ENCODE measurements at regions not wholly inside any gene's neighbourhood (a gene's known extent, or its start where the extent isn't known, plus 50 kb on each side); places are given as distances from the start of the nearest gene placed in this dataset.

GRCh38 chr14:23814527-23815256 lies 138.9 kb upstream of the DHRS4 start:
- no peaks in the 10 kb centered on the region for H4K20me1 ChIP-seq (ENCODE audit: control insufficient read depth, insufficient read depth, insufficient read length)
- H2BK5ac ChIP-seq (ENCODE audit: insufficient read length, low read length) = no peak overlapping the region
- WGBS (ENCODE audit: extremely low coverage, insufficient read length, low lambda C conversion rate) = no CpG with 5 or more reads among the region's 6 CpGs
- Mint-ChIP-seq H3K27me3 (ENCODE audit: low read depth) (no peaks in the 10 kb centered on the region; the same call in 1 of the 2 replicates), H3K27ac (no peak overlapping the region; a peak in 1 of 7 replicates), H3K4me3 (no peak overlapping the region), H3K4me1 (no peaks in the 10 kb centered on the region), H3K36me3 (ENCODE audit: insufficient read depth in 1 of 3, low read depth in 3 of 3) (peaks cover 0 to 39% (median 0%) of the 10 kb centered on the region in 3 experiments; a peak in 2 of 7 replicates), H3K9me3 (peaks cover 0 to 90% of the 10 kb centered on the region in 2 experiments; a peak in 4 of 5 replicates)
- H3K4ac ChIP-seq (ENCODE audit: low read depth, low read length) = no peak overlapping the region
- H3K27ac ChIP-seq (ENCODE audit: insufficient read length, low read depth, low read length) = no peak overlapping the region
- H3K9me3 ChIP-seq (ENCODE audit: control insufficient read depth, low read depth, low read length) = peaks cover 22% of the 10 kb centered on the region
- no peaks in the 10 kb centered on the region for H3K79me1 ChIP-seq (ENCODE audit: insufficient read depth, low read depth, low read length, poor library complexity, severe bottlenecking)
- no peak overlapping the region for H3K4me2 ChIP-seq (ENCODE audit: insufficient read depth, insufficient read length, low read length)
- H2BK15ac ChIP-seq (ENCODE audit: low read depth, low read length) = no peak overlapping the region
- no peak overlapping the region for H3K18ac ChIP-seq (ENCODE audit: insufficient read length, low read depth, low read length)
- H4K8ac ChIP-seq (replicated peaks; ENCODE audit: insufficient read length, low read depth, low read length) = no peak overlapping the region
- no peaks in the 10 kb centered on the region for H3K27me3 ChIP-seq (ENCODE audit: insufficient read depth, low read length)
- no peak overlapping the region for H4K5ac ChIP-seq (ENCODE audit: insufficient read length, low read depth, low read length)
- no peak overlapping the region for H3K56ac ChIP-seq (ENCODE audit: insufficient read length, low read depth, low read length)
- no peak overlapping the region for H3K23ac ChIP-seq (ENCODE audit: insufficient read length, low read depth, low read length)
- no peak overlapping the region for H3K9ac ChIP-seq (ENCODE audit: extremely low read depth, insufficient read length, low read length)
- no peak overlapping the region for H2BK12ac ChIP-seq (ENCODE audit: insufficient read length, low read depth, low read length)
- H4K91ac ChIP-seq (ENCODE audit: insufficient read length, low read depth, low read length) = no peak overlapping the region
- no peak overlapping the region for H2AK5ac ChIP-seq (ENCODE audit: insufficient read length, low read length)
- no peak overlapping the region for H2AFZ ChIP-seq (ENCODE audit: low read length)
- DNase-seq = no peak
- no peaks in the 10 kb centered on the region for H3K79me2 ChIP-seq (ENCODE audit: insufficient read depth, low read length)
- H2BK120ac ChIP-seq (ENCODE audit: low read depth, low read length, poor library complexity, severe bottlenecking) = no peak overlapping the region
- TF ChIP-seq CTCF (conservative IDR thresholded peaks at IDR 0.05) = no peak
- H3K14ac ChIP-seq (ENCODE audit: insufficient read depth, low read length) = no peak overlapping the region
- no peaks in the 10 kb centered on the region for H3K4me1 ChIP-seq (ENCODE audit: insufficient read depth, low read length)
- H2BK20ac ChIP-seq (ENCODE audit: low read depth, low read length, poor library complexity, severe bottlenecking) = no peak overlapping the region
- no peaks in the 10 kb centered on the region for H3K23me2 ChIP-seq (ENCODE audit: insufficient read length, low read depth, low read length, poor library complexity, severe bottlenecking)
- H3T11ph ChIP-seq (ENCODE audit: low read length) = no peak overlapping the region
